AG04450 (cell line): ENCODE measurements at regions not wholly inside any gene's neighbourhood (a gene's known extent, or its start where the extent isn't known, plus 50 kb on each side); places are given as distances from the start of the nearest gene placed in this dataset.

Source experiments
- CTCF ChIA-PET: fragments of 300-600, 350-600 bp; formaldehyde crosslinking; extraction: SDS; loops from one replicate; lab custom pipeline; 2022; ENCODE audit warnings: antibody characterized with exemption, inconsistent platforms; lab: Charles Lee
- POLR2A ChIA-PET: fragments of 350-600 bp; formaldehyde crosslinking; extraction: SDS; loops from one replicate; lab custom pipeline; 2021; ENCODE audit warnings: antibody characterized with exemption, inconsistent platforms; lab: Yijun Ruan, JAX
- DNase-seq: peaks from one replicate; pipeline ENCODE4 v3.0.0-alpha.2; 2011; ENCODE audit warnings: low read depth, low spot score
- H3K27ac ChIP-seq: one replicate; pipeline ENCODE4 v1.5.1; 2012; ENCODE audit warnings: low read depth, low read length, control low read depth
- H3K27me3 ChIP-seq: one replicate; pipeline ENCODE4 v1.6.0; 2012; ENCODE audit warnings: low read length; ENCODE audit not compliant: control insufficient read depth, insufficient read depth
- H3K4me3 ChIP-seq: 2 replicates; pipeline ENCODE4 v1.5.1; 2011; ENCODE audit warnings: mild to moderate bottlenecking, low read depth, low read length, control low read depth
- H3K9me3 ChIP-seq: 2 replicates; pipeline ENCODE4 v1.5.1; 2012; ENCODE audit warnings: low read length; ENCODE audit not compliant: control insufficient read depth, insufficient read depth
- TF ChIP-seq, protein P1 (sequence below): IDR thresholded peaks from 2 replicates; pipeline ENCODE4 v1.5.1; 2011; ENCODE audit warnings: low read depth, low read length, control low read depth, inconsistent platforms

DNA sequence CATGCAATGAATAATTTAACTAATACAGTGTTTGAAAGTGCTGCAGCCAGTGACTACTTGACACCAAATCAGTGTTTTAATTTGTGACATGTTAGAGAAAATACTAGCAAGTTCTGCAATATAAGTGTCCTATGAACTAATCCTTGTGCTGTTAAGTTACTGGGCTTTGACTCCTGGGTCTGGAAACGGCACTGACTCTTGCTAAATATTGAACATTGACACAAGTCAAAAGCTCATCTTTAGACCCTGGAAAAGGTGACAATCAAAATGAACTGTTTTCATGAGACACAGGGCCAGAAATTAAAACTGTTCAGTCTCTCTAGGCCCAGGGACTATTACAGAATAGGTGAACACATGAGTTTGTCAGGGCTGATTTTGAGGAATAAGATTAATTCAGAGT is 268.1 kb downstream of the IPO8 start:
- Histone ChIP-seq H3K27ac (no peak overlapping the region), H3K9me3 (peaks cover 8% of the 10 kb centered on the region), H3K27me3 (peaks cover 2% of the 10 kb centered on the region), H3K4me3 (no peak overlapping the region)
- TF ChIP-seq, protein P1, sequence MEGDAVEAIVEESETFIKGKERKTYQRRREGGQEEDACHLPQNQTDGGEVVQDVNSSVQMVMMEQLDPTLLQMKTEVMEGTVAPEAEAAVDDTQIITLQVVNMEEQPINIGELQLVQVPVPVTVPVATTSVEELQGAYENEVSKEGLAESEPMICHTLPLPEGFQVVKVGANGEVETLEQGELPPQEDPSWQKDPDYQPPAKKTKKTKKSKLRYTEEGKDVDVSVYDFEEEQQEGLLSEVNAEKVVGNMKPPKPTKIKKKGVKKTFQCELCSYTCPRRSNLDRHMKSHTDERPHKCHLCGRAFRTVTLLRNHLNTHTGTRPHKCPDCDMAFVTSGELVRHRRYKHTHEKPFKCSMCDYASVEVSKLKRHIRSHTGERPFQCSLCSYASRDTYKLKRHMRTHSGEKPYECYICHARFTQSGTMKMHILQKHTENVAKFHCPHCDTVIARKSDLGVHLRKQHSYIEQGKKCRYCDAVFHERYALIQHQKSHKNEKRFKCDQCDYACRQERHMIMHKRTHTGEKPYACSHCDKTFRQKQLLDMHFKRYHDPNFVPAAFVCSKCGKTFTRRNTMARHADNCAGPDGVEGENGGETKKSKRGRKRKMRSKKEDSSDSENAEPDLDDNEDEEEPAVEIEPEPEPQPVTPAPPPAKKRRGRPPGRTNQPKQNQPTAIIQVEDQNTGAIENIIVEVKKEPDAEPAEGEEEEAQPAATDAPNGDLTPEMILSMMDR = no peak
- ChIA-PET CTCF (no interaction called here), POLR2A (no interaction called here)
- no peak for DNase-seq

DNA sequence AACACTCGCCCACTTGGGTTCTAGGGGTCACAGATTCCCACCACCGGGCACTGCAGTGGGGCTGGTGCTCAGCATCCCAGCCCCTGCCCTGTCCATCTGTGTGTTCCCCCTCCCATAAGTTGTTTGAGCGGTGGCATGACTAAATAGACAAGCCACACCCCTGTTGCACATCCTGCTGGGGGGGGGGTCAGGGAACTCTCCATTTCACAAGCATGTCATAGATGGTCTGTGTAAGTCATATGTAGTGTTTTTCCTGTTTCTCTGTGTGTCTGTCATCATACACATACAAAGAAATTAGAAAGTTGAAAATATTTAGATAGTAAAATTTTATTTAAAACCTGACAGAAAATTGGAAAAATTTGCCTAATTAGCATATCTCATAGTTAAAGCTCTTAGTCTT is 270.2 kb downstream of the IPO8 start:
- H3K4me3 ChIP-seq = no peak overlapping the region
- peaks cover 8% of the 10 kb centered on the region for H3K9me3 ChIP-seq
- ChIA-PET POLR2A (no interaction called here), CTCF (interaction anchor here (1.2 kb wide), 1 partner anchor 15 kb away, joined by 3 read pairs; no protein-coding TSS in a partner anchor)
- peaks cover 2% of the 10 kb centered on the region for H3K27me3 ChIP-seq
- no peak for DNase-seq
- no peak overlapping the region for H3K27ac ChIP-seq
- TF ChIP-seq, protein P1 = no peak

DNA sequence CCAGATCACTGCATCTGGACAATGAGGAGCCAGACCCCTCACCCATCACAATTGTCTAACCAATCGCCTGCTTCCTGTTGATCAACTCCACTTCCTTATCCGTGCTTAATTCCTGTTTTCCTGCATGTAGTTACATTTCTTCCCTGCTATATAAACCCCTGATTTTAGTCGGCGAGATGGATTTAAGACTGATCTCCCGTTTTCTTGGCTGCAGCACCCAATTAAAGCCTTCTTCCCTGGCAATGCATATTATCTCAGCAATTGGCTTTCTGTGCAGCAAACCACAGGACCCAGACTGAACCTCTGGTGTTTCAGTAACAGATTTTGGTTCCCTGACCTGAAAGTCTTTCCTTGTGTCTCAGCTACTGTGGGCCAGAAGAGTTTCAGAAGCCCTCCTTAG is 272.3 kb downstream of the IPO8 start:
- POLR2A ChIA-PET = no interaction called here
- Histone ChIP-seq H3K4me3 (no peak overlapping the region), H3K9me3 (peaks cover 8% of the 10 kb centered on the region), H3K27ac (no peak overlapping the region), H3K27me3 (no peaks in the 10 kb centered on the region)
- TF ChIP-seq, protein P1 = no peak
- CTCF ChIA-PET = no interaction called here
- DNase-seq = no peak

DNA sequence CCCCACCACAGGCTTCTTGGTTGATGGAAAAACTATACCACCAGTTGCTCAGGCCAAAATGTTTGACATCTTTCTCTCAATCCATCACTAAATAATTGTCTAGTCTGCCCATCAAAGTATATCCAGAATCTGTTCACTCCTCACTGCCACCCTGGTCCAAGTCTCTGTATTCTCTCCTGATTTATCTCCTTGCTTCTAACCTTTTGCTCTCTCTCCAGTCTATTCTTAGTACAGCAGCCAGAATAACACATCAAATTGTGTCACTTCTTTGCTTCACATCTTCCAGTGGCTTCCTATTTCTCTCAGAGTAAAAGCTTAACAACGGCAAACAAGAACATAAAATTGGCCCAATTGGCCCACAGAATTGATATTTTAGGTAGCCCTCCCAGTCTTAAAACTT is 272.8 kb downstream of the IPO8 start:
- Histone ChIP-seq H3K4me3 (no peak overlapping the region), H3K27me3 (no peaks in the 10 kb centered on the region), H3K27ac (no peak overlapping the region), H3K9me3 (peaks cover 8% of the 10 kb centered on the region)
- no peak for DNase-seq
- TF ChIP-seq, protein P1 = no peak
- ChIA-PET CTCF (no interaction called here), POLR2A (no interaction called here)

DNA sequence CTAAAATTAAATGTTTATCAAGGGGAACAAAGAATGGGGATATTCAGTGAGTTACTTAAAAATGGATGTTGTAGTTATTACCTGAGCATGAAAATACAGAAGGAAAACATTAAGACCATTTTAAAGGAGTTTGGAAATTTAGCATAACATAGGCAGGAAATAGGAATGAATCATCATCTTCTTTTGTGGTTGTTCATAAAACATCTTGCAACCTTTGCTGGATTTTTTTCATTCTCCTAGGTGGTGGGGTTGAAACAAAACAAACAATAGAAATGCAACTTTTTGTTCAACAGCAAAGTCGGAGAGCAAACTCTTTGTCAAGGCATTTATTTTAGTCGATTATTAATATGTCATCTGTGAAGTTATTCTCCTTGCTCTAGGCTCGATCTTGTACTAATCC is 275.1 kb downstream of the IPO8 start:
- no peak overlapping the region for H3K4me3 ChIP-seq
- CTCF ChIA-PET = no interaction called here
- POLR2A ChIA-PET = no interaction called here
- H3K9me3 ChIP-seq = peaks cover 8% of the 10 kb centered on the region
- no peak overlapping the region for H3K27ac ChIP-seq
- TF ChIP-seq, protein P1 = no peak
- DNase-seq = no peak
- no peaks in the 10 kb centered on the region for H3K27me3 ChIP-seq
